OCI-LY1 (cell line): ENCODE measurements at regions not wholly inside any gene's neighbourhood (a gene's known extent, or its start where the extent isn't known, plus 50 kb on each side); places are given as distances from the start of the nearest gene placed in this dataset.
"Not testable (repeated sequence)": the region's sequence is repeated elsewhere in the genome, so short reads cannot be mapped to it uniquely, and the experiment has no call there.

Experiments
- H2AFZ ChIP-seq: fragments of 200-600 bp; sonication (generic), shearing (Covaris generic); 2 replicates; pipeline ENCODE4 v1.6.0; 2014; ENCODE audit warnings: antibody characterized with exemption, mild to moderate bottlenecking, low read length
- H3F3A ChIP-seq: fragments of 200-600 bp; sonication (generic), shearing (Covaris generic); 2 replicates; pipeline ENCODE4 v1.6.0; 2014; ENCODE audit warnings: mild to moderate bottlenecking, antibody characterized with exemption, low read length, moderate library complexity; ENCODE audit not compliant: insufficient read depth
- H3K27ac ChIP-seq: fragments of 200-600 bp; sonication (generic); 2 replicates; pipeline ENCODE4 v1.5.1; 2014; ENCODE audit warnings: low read length, mixed run types, mild to moderate bottlenecking, low read depth; ENCODE audit not compliant: poor library complexity, severe bottlenecking
- H3K27me3 ChIP-seq: fragments of 200-600 bp; sonication (generic); 2 replicates; pipeline ENCODE4 v1.6.0; 2014; ENCODE audit warnings: antibody characterized with exemption, mild to moderate bottlenecking, low read length, moderate library complexity; ENCODE audit not compliant: insufficient read depth
- H3K36me3 ChIP-seq: fragments of 200-600 bp; sonication (generic); 2 replicates; pipeline ENCODE4 v1.6.1; 2014; ENCODE audit warnings: mild to moderate bottlenecking, antibody characterized with exemption, low read length, moderate library complexity, mixed read lengths; ENCODE audit not compliant: insufficient read depth
- H3K4me1 ChIP-seq: fragments of 200-600 bp; sonication (generic); 2 replicates; pipeline ENCODE4 v1.5.1; 2014; ENCODE audit warnings: mild to moderate bottlenecking, low read length, moderate library complexity; ENCODE audit not compliant: insufficient read depth, severe bottlenecking
- H3K4me2 ChIP-seq: fragments of 200-600 bp; sonication (generic), shearing (Covaris generic); 2 replicates; pipeline ENCODE4 v1.6.1; 2014; ENCODE audit warnings: low read length
- H3K4me3 ChIP-seq: fragments of 200-600 bp; sonication (generic); 2 replicates; pipeline ENCODE4 v1.5.1; 2014; ENCODE audit warnings: low read length, low read depth, mild to moderate bottlenecking, mixed read lengths; ENCODE audit not compliant: poor library complexity, severe bottlenecking
- H3K79me2 ChIP-seq: fragments of 200-600 bp; shearing (Covaris generic); 2 replicates; pipeline ENCODE4 v1.6.1; 2016; ENCODE audit warnings: mixed run types, low read length, mixed read lengths; ENCODE audit not compliant: insufficient read depth
- H3K9ac ChIP-seq: fragments of 200-600 bp; sonication (generic), shearing (Covaris generic); 2 replicates; pipeline ENCODE4 v1.6.1; 2014; ENCODE audit warnings: mild to moderate bottlenecking, low read length, mixed read lengths
- H3K9me2 ChIP-seq: fragments of 200-600 bp; sonication (generic), shearing (Covaris generic); 2 replicates; pipeline ENCODE4 v1.6.1; 2014; ENCODE audit warnings: low read depth, mild to moderate bottlenecking, low read length, mixed read lengths
- H3K9me3 ChIP-seq: fragments of 200-600 bp; shearing (Covaris generic); 2 replicates; pipeline ENCODE4 v1.6.1; 2014; ENCODE audit warnings: low read length, mixed read lengths
- H4K20me1 ChIP-seq: fragments of 200-600 bp; sonication (generic), shearing (Covaris generic); 2 replicates; pipeline ENCODE4 v1.6.0; 2016; ENCODE audit warnings: mild to moderate bottlenecking, low read length; ENCODE audit not compliant: insufficient read depth
- CTCF ChIP-seq: fragments of 200-600 bp; sonication (generic), shearing (Covaris generic); IDR thresholded peaks from 2 replicates; pipeline ENCODE4 v1.5.1; 2017; ENCODE audit warnings: mild to moderate bottlenecking, antibody characterized with exemption, low read length, moderate library complexity, mixed read lengths
- EZH2 ChIP-seq: fragments of 200-600 bp; sonication (generic), shearing (Covaris generic); IDR thresholded peaks from 2 replicates; pipeline ENCODE4 v1.8.0; 2017; ENCODE audit warnings: borderline replicate concordance, mixed run types, mild to moderate bottlenecking, antibody characterized with exemption, low read length, moderate library complexity, mixed read lengths

DNA sequence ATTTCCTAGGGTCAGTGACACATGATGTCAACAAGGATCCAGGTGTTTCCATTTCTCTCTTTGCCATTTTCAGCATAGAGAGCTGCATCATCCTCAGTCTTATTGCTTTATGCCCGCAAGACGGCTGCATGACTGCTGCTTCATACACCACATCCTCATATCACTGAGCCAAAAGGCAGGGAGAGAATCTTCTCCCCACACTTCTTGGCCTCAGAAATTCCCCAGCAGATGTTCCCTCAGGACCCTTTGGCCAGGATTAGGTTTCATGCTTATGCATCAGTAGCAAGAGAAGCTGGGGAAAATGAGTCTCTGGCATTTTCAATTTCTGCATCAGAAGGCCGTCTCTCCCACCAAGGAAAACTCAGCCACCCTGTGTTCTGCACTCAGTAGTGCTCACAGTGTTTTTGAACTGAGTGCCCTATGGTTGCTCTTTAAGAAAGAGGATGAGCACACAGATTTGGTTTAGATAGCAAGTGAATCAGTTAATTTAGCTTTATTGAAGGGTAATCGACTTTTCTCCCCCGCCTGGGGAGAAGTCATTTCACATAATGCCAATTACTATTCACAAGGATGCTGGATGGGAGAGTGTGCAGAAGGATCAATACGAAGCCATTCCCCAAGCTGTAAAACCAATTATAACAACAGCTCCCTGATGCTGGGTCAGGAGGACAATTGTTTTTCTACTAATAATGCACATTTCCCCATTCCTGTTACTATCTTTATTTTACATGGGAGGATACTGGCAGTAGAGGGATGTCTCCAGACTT lies 360.2 kb downstream of the HHIPL2 start:
- H3K4me1 ChIP-seq = no peaks in the 10 kb centered on the region
- no peak overlapping the region for H3K4me2 ChIP-seq
- H3K9me2 ChIP-seq = no peaks in the 10 kb centered on the region
- no peaks in the 10 kb centered on the region for H4K20me1 ChIP-seq
- no peak overlapping the region for H2AFZ ChIP-seq
- H3K79me2 ChIP-seq = no peaks in the 10 kb centered on the region
- H3K9ac ChIP-seq = no peak overlapping the region
- no peaks in the 10 kb centered on the region for H3K27me3 ChIP-seq
- no peak overlapping the region for H3K27ac ChIP-seq
- H3K9me3 ChIP-seq = no peaks in the 10 kb centered on the region
- H3F3A ChIP-seq = no peaks in the 10 kb centered on the region
- TF ChIP-seq EZH2 = no peak
- TF ChIP-seq CTCF = no peak
- H3K4me3 ChIP-seq = no peak overlapping the region
- no peaks in the 10 kb centered on the region for H3K36me3 ChIP-seq

GRCh38 chr1:222182641-222183040 lies 365.3 kb downstream of the HHIPL2 start:
- Histone ChIP-seq H4K20me1 (no peaks in the 10 kb centered on the region), H3K9me3 (no peaks in the 10 kb centered on the region), H3K4me1 (no peaks in the 10 kb centered on the region), H3F3A (no peaks in the 10 kb centered on the region), H3K27me3 (no peaks in the 10 kb centered on the region), H3K9ac (no peak overlapping the region), H3K27ac (no peak overlapping the region), H3K36me3 (no peaks in the 10 kb centered on the region), H3K4me3 (no peak overlapping the region), H3K79me2 (no peaks in the 10 kb centered on the region), H3K4me2 (no peak overlapping the region), H2AFZ (no peak overlapping the region), H3K9me2 (no peaks in the 10 kb centered on the region)
- no peak for TF ChIP-seq CTCF
- no peak for TF ChIP-seq EZH2

DNA sequence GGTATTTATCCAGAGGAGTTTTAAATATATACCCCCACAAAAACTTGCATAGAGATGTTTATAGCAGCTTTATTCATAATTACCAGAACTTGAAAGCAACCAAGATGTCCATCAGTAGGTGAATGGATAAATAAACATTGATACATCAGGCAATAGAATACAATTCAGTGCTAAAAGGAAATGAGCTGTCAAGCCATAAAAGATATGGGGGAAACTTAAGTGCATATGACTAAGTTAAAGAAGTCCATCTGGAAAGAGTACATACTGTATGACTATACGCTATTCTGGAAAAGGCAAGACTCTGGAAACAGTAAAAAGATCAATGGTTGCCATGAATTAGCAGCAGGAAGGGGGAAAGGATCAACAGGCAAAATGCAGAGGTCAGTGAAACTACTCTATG lies 366.7 kb downstream of the HHIPL2 start:
- Histone ChIP-seq H3K9ac (no peak overlapping the region), H3K36me3 (no peaks in the 10 kb centered on the region), H4K20me1 (no peaks in the 10 kb centered on the region), H3K9me2 (no peaks in the 10 kb centered on the region), H3K4me1 (no peaks in the 10 kb centered on the region), H3K4me2 (no peak overlapping the region), H3K79me2 (no peaks in the 10 kb centered on the region), H3F3A (no peaks in the 10 kb centered on the region), H3K27ac (no peak overlapping the region), H2AFZ (no peak overlapping the region), H3K27me3 (no peaks in the 10 kb centered on the region), H3K9me3 (no peaks in the 10 kb centered on the region), H3K4me3 (no peak overlapping the region)
- no peak for TF ChIP-seq EZH2
- no peak for TF ChIP-seq CTCF

DNA sequence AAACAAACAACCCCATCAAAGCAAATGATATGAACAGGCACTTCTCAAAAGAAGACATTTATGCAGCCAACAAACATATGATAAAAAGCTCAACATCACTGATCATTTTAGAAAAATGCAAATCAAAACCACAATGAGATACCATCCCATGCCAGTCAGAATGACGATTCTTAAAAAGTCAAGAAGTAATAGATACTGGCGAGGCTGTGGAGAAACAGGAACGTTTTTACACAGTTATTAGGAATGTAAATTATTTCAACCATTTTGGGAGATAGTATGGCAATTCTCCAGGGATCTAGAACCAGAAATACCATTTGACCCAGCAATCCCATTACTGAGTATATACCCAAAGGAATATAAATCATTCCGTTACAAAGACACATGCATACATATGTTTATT lies 370.4 kb downstream of the HHIPL2 start:
- not testable (repeated sequence) for H3K36me3 ChIP-seq, H3K9me2 ChIP-seq, H4K20me1 ChIP-seq

More for the DNA sequence above, 370.4 kb downstream of the HHIPL2 start:
- H3F3A ChIP-seq, H3K4me1 ChIP-seq, H3K4me2 ChIP-seq, H2AFZ ChIP-seq, H3K27me3 ChIP-seq, H3K9me3 ChIP-seq, H3K4me3 ChIP-seq, H3K27ac ChIP-seq, H3K9ac ChIP-seq, H3K79me2 ChIP-seq: not testable (repeated sequence)
